ENCODE measurements at regions not wholly inside any gene's neighbourhood (a gene's known extent, or its start where the extent isn't known, plus 50 kb on each side); places are given as distances from the start of the nearest gene placed in this dataset.
"Not testable (repeated sequence)": the region's sequence is repeated elsewhere in the genome, so short reads cannot be mapped to it uniquely, and the experiment has no call there.

GRCh38 chr5:119895066-119895465 lies 265.7 kb downstream of the FAM170A start:
- DNase-seq (ENCODE audit: low read depth), result no peak

- DNase-seq (ENCODE audit: low read depth), result no peak
These were observed 267.6 kb downstream of the FAM170A start for GRCh38 chr5:119896826-119897536.

- DNase-seq (ENCODE audit: low read depth), result no peak
These were observed 268.4 kb downstream of the FAM170A start for GRCh38 chr5:119897537-119898370.

- DNase-seq (ENCODE audit: low read depth), result no peak
These were observed 270.6 kb downstream of the FAM170A start for GRCh38 chr5:119899981-119900380.

GRCh38 chr5:119902593-119902992 lies 273.2 kb downstream of the FAM170A start:
- DNase-seq (ENCODE audit: low read depth), result no peak

- no peak for DNase-seq (ENCODE audit: low read depth)
These were observed 284.1 kb downstream of the FAM170A start for GRCh38 chr5:119913425-119913824.

- no peak for DNase-seq (ENCODE audit: low read depth)
These were observed 289.9 kb downstream of the FAM170A start for GRCh38 chr5:119919279-119919678.

GRCh38 chr5:119926301-119926700 lies 296.9 kb downstream of the FAM170A start:
- DNase-seq (ENCODE audit: low read depth), result no peak

- no peak for DNase-seq (ENCODE audit: low read depth)
These were observed 299.6 kb downstream of the FAM170A start for GRCh38 chr5:119928974-119929373.

GRCh38 chr5:119930490-119930889 lies 301.1 kb downstream of the FAM170A start:
- no peak for DNase-seq (ENCODE audit: low read depth)

- no peak for DNase-seq (ENCODE audit: low read depth)
These were observed 313.8 kb downstream of the FAM170A start for GRCh38 chr5:119943148-119943547.

GRCh38 chr5:119945691-119946090 lies 316.3 kb downstream of the FAM170A start:
- DNase-seq (ENCODE audit: low read depth), result no peak

GRCh38 chr5:119948162-119948561 lies 318.8 kb downstream of the FAM170A start:
- DNase-seq (ENCODE audit: low read depth), result no peak

- DNase-seq (ENCODE audit: low read depth), result no peak
These were observed 320.2 kb downstream of the FAM170A start for GRCh38 chr5:119949426-119949999.

- no peak for DNase-seq (ENCODE audit: low read depth)
These were observed 322.1 kb downstream of the FAM170A start for GRCh38 chr5:119951330-119951934.

- DNase-seq (ENCODE audit: low read depth), result no peak
These were observed 324.1 kb downstream of the FAM170A start for GRCh38 chr5:119953474-119953873.

- DNase-seq (ENCODE audit: low read depth), result no peak
These were observed 324.7 kb downstream of the FAM170A start for GRCh38 chr5:119954106-119954505.

GRCh38 chr5:119961993-119962392 lies 332.6 kb downstream of the FAM170A start:
- DNase-seq (ENCODE audit: low read depth), result no peak

- DNase-seq (ENCODE audit: low read depth), result no peak
These were observed 336.7 kb downstream of the FAM170A start for GRCh38 chr5:119966028-119966427.

- no peak for DNase-seq (ENCODE audit: low read depth)
These were observed 339.3 kb downstream of the FAM170A start for GRCh38 chr5:119968690-119969089.

- not testable (repeated sequence) for DNase-seq (ENCODE audit: low read depth)
These were observed 357.7 kb downstream of the FAM170A start for GRCh38 chr5:119987077-119987476.

GRCh38 chr5:119991625-119992024 lies 362.3 kb downstream of the FAM170A start:
- no peak for DNase-seq (ENCODE audit: low read depth)

- no peak for DNase-seq (ENCODE audit: low read depth)
These were observed 366.8 kb downstream of the FAM170A start for GRCh38 chr5:119996128-119996527.

All from HS-5 (cell line).